ENCODE measurements at regions not wholly inside any gene's neighbourhood (a gene's known extent, or its start where the extent isn't known, plus 50 kb on each side); places are given as distances from the start of the nearest gene placed in this dataset.

DNA sequence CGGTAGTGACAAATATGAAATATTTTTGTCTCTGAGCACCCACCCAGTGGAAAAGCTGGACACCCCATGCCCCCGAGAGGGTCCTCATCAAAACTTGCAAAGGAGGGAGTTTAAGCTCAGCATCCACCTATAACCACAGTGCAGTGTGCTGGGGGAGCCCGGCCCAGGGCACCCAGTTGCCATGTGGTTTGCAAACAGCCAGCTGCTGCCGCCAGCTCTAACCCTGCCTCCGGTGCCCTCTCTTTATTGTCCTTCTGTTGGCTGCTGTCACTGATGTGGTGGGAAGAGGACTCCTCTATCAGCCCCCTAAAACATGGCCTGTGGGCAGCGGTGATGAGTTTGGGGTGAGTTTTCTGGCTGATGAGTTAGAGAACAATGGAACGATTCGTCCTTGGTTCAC lies 160.9 kb upstream of the MVB12B start:
- intact Hi-C loops (cut with micrococcal nuclease; ENCODE audit: unreplicated experiment), result no loop called here
- no peak for DNase-seq
- Mint-ChIP-seq H3K4me3 (ENCODE audit: low read depth, unreplicated experiment) (no peak overlapping the region), H3K27me3 (ENCODE audit: unreplicated experiment) (peaks cover 67% of the 10 kb centered on the region), H3K27ac (ENCODE audit: unreplicated experiment) (no peak overlapping the region), H3K9me3 (ENCODE audit: low read depth, unreplicated experiment) (no peaks in the 10 kb centered on the region), H3K4me1 (ENCODE audit: low read depth, unreplicated experiment) (no peaks in the 10 kb centered on the region), H3K36me3 (ENCODE audit: insufficient read depth, unreplicated experiment) (no peaks in the 10 kb centered on the region)
- no TSS peak for BruUV-seq (replicated peaks)
- CTCF ChIA-PET, result no interaction called here
- TF ChIP-seq, protein P1, sequence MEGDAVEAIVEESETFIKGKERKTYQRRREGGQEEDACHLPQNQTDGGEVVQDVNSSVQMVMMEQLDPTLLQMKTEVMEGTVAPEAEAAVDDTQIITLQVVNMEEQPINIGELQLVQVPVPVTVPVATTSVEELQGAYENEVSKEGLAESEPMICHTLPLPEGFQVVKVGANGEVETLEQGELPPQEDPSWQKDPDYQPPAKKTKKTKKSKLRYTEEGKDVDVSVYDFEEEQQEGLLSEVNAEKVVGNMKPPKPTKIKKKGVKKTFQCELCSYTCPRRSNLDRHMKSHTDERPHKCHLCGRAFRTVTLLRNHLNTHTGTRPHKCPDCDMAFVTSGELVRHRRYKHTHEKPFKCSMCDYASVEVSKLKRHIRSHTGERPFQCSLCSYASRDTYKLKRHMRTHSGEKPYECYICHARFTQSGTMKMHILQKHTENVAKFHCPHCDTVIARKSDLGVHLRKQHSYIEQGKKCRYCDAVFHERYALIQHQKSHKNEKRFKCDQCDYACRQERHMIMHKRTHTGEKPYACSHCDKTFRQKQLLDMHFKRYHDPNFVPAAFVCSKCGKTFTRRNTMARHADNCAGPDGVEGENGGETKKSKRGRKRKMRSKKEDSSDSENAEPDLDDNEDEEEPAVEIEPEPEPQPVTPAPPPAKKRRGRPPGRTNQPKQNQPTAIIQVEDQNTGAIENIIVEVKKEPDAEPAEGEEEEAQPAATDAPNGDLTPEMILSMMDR (IDR thresholded peaks at IDR 0.05; ENCODE audit: unreplicated experiment), result no peak

DNA sequence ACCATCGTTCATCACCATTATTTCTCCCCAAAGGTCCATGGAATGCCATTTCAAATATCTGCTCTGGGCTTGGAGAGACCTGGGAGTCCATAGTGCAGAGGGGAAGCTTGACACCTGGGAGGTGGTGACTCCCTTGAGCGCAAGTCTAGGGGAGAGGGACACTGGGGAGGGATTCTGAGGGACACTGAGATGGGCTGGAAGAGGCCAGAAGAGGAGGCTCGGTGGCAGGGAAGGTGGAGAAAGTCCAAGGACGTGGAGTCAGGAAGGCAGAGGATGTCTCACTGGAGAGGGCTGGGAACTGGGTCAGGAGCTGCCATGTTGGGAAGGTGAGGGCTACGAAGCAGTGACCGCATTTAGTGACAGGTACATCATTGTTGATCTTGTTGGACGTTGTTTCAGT lies 160.3 kb upstream of the MVB12B start:
- Mint-ChIP-seq H3K36me3 (ENCODE audit: insufficient read depth, unreplicated experiment) (no peaks in the 10 kb centered on the region), H3K4me1 (ENCODE audit: low read depth, unreplicated experiment) (no peaks in the 10 kb centered on the region), H3K9me3 (ENCODE audit: low read depth, unreplicated experiment) (no peaks in the 10 kb centered on the region), H3K27me3 (ENCODE audit: unreplicated experiment) (peaks cover 64% of the 10 kb centered on the region), H3K27ac (ENCODE audit: unreplicated experiment) (no peak overlapping the region), H3K4me3 (ENCODE audit: low read depth, unreplicated experiment) (no peak overlapping the region)
- intact Hi-C loops (cut with micrococcal nuclease; ENCODE audit: unreplicated experiment), result no loop called here
- no TSS peak for BruUV-seq (replicated peaks)
- no peak for DNase-seq
- TF ChIP-seq, protein P1 (IDR thresholded peaks at IDR 0.05; ENCODE audit: unreplicated experiment), result no peak
- CTCF ChIA-PET, result no interaction called here

DNA sequence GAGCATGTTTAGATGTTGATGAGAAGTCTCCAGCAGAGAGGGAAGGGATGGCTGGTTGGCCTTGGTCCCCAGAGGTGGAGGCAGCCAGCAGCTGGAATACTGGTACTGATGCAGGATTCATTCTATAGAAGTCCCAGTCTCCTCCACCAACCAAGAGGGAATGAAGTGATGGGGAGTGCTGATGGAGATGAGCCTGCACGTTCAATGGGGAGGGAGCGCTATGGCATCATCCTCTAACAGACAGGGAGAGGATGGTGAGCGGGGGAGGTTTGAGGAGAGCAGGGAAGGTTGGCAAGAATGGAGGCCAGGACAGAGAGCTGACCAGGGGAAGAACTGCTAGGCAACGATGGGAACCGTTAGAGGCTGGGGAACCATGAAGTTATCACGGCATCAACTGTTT lies 159.8 kb upstream of the MVB12B start:
- TF ChIP-seq, protein P1 (IDR thresholded peaks at IDR 0.05; ENCODE audit: unreplicated experiment), result no peak
- Mint-ChIP-seq H3K4me3 (ENCODE audit: low read depth, unreplicated experiment) (no peak overlapping the region), H3K36me3 (ENCODE audit: insufficient read depth, unreplicated experiment) (no peaks in the 10 kb centered on the region), H3K27me3 (ENCODE audit: unreplicated experiment) (peaks cover 61% of the 10 kb centered on the region), H3K27ac (ENCODE audit: unreplicated experiment) (no peak overlapping the region), H3K9me3 (ENCODE audit: low read depth, unreplicated experiment) (no peaks in the 10 kb centered on the region), H3K4me1 (ENCODE audit: low read depth, unreplicated experiment) (no peaks in the 10 kb centered on the region)
- intact Hi-C loops (cut with micrococcal nuclease; ENCODE audit: unreplicated experiment), result no loop called here
- BruUV-seq (replicated peaks), result no TSS peak
- no peak for DNase-seq
- CTCF ChIA-PET, result no interaction called here

DNA sequence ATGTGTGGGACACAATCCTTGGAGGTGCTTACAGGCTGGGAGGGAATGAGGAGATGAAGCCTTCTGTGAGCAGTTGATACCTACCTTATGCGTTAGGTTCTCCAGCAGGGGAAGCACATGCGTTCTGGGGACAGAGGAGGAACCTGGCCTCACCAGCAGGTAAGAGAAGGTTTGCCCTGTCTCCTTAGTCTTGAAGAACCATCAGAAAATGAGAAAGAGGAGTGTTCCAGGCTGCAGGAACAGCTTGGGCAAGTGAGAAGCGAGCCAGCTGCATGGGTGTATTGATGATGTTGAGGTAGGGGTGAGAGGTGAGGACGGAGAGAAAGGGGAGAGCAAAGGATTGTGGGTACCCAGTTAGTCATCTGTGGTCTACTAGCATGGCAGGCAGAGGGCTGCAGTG lies 156.9 kb upstream of the MVB12B start:
- no peaks in the 10 kb centered on the region for H3K9me3 Mint-ChIP-seq (ENCODE audit: low read depth, unreplicated experiment)
- H3K4me3 Mint-ChIP-seq (ENCODE audit: low read depth, unreplicated experiment), result no peak overlapping the region
- intact Hi-C loops (cut with micrococcal nuclease; ENCODE audit: unreplicated experiment), result no loop called here
- H3K4me1 Mint-ChIP-seq (ENCODE audit: low read depth, unreplicated experiment), result no peaks in the 10 kb centered on the region
- TF ChIP-seq, protein P1 (IDR thresholded peaks at IDR 0.05; ENCODE audit: unreplicated experiment), result no peak
- CTCF ChIA-PET, result interaction anchor here (1.0 kb wide), 1 partner anchor 24 kb away, joined by 3 read pairs; no protein-coding TSS in a partner anchor
- no peaks in the 10 kb centered on the region for H3K36me3 Mint-ChIP-seq (ENCODE audit: insufficient read depth, unreplicated experiment)
- no peak for DNase-seq
- H3K27me3 Mint-ChIP-seq (ENCODE audit: unreplicated experiment), result peaks cover 66% of the 10 kb centered on the region
- no TSS peak for BruUV-seq (replicated peaks)
- H3K27ac Mint-ChIP-seq (ENCODE audit: unreplicated experiment), result no peak overlapping the region
